ENCODE measurements at regions not wholly inside any gene's neighbourhood (a gene's known extent, or its start where the extent isn't known, plus 50 kb on each side); places are given as distances from the start of the nearest gene placed in this dataset.

- Histone ChIP-seq H3K36me3 (no peaks in the 10 kb centered on the region), H3K27ac (no peak overlapping the region), H3K4me3 (no peak overlapping the region), H3K4me1 (ENCODE audit: insufficient read depth) (no peaks in the 10 kb centered on the region), H3K9me3 (no peaks in the 10 kb centered on the region), H3K27me3 (no peaks in the 10 kb centered on the region)
- no peak for DNase-seq
- TF ChIP-seq CTCF (IDR thresholded peaks at IDR 0.05) (no peak), EP300 (IDR thresholded peaks at IDR 0.05) (no peak), POLR2A (IDR thresholded peaks at IDR 0.05) (no peak)
- WGBS, 3 donors, result 46 to 60% (median 58%) methylated on average over 7 of the region's 7 CpGs
- intact Hi-C loops (cut with DNase I), result no loop called here
Observed at GRCh38 chr20:61163031-61163430, 89.0 kb upstream of the CDH4 start.

GRCh38 chr20:61166324-61166723 lies 85.7 kb upstream of the CDH4 start:
- Histone ChIP-seq H3K27me3 (no peaks in the 10 kb centered on the region), H3K27ac (no peak overlapping the region), H3K36me3 (no peaks in the 10 kb centered on the region), H3K9me3 (no peaks in the 10 kb centered on the region), H3K4me3 (no peak overlapping the region), H3K4me1 (ENCODE audit: insufficient read depth) (no peaks in the 10 kb centered on the region)
- intact Hi-C loops (cut with DNase I), result no loop called here
- DNase-seq, result no peak
- 24 to 48% (median 46%) methylated on average over 3 of the region's 3 CpGs for WGBS, 3 donors
- TF ChIP-seq EP300 (IDR thresholded peaks at IDR 0.05) (no peak), CTCF (IDR thresholded peaks at IDR 0.05) (no peak), POLR2A (IDR thresholded peaks at IDR 0.05) (no peak)

GRCh38 chr20:61168605-61169004 lies 83.5 kb upstream of the CDH4 start:
- no peak overlapping the region for H3K27ac ChIP-seq
- 65 to 76% (median 70%) methylated on average over 8 of the region's 8 CpGs for WGBS, 3 donors
- intact Hi-C loops (cut with DNase I), result no loop called here

GRCh38 chr20:61169874-61170273 lies 82.2 kb upstream of the CDH4 start:
- Histone ChIP-seq H3K9me3 (no peaks in the 10 kb centered on the region), H3K27ac (no peak overlapping the region), H3K36me3 (no peaks in the 10 kb centered on the region), H3K4me1 (ENCODE audit: insufficient read depth) (no peaks in the 10 kb centered on the region), H3K27me3 (no peaks in the 10 kb centered on the region), H3K4me3 (no peak overlapping the region)
- TF ChIP-seq EP300 (IDR thresholded peaks at IDR 0.05) (no peak), POLR2A (IDR thresholded peaks at IDR 0.05) (no peak), CTCF (IDR thresholded peaks at IDR 0.05) (no peak)
- no peak for DNase-seq
- intact Hi-C loops (cut with DNase I), result no loop called here
- WGBS, 3 donors, result 13 to 22% (median 18%) methylated on average over 8 of the region's 8 CpGs

More at GRCh38 chr20:61168605-61169004, 83.5 kb upstream of the CDH4 start:
- DNase-seq, result no peak
- Histone ChIP-seq H3K4me1 (ENCODE audit: insufficient read depth) (no peaks in the 10 kb centered on the region), H3K9me3 (no peaks in the 10 kb centered on the region), H3K27me3 (no peaks in the 10 kb centered on the region), H3K4me3 (no peak overlapping the region), H3K36me3 (no peaks in the 10 kb centered on the region)
- TF ChIP-seq EP300 (IDR thresholded peaks at IDR 0.05) (no peak), CTCF (IDR thresholded peaks at IDR 0.05) (no peak), POLR2A (IDR thresholded peaks at IDR 0.05) (no peak)
